GM12878 (cell line): ENCODE measurements at regions not wholly inside any gene's neighbourhood (a gene's known extent, or its start where the extent isn't known, plus 50 kb on each side); places are given as distances from the start of the nearest gene placed in this dataset.

Experiments
- CTCF ChIP-seq, 3 experiments: IDR thresholded peaks in 2 of 3; conservative IDR thresholded peaks in 1 of 3; 2 replicates each; pipeline ENCODE4 v1.5.1; 2011; ENCODE audit warnings: low read depth in 3 of 3, low read length in 3 of 3, mild to moderate bottlenecking in 3 of 3, control low read depth in 2 of 3, moderate library complexity in 2 of 3, inconsistent platforms in 1 of 3, mixed read lengths in 1 of 3; ENCODE audit not compliant: control insufficient read depth in 2 of 3, insufficient read depth in 1 of 3; ENCODE audit errors: extremely low read depth in 1 of 3
- RAD21 ChIP-seq: IDR thresholded peaks from 2 replicates; pipeline ENCODE4 v1.6.1; 2011; ENCODE audit warnings: mild to moderate bottlenecking, low read depth, low read length, moderate library complexity; ENCODE audit not compliant: insufficient read depth

GRCh38 chr2:228257379-228257778, 75.9 kb upstream of the SPHKAP start:
- TF ChIP-seq CTCF (IDR thresholded peaks at IDR 0.05 in 2 of 3, conservative IDR thresholded peaks at IDR 0.05 in 1 of 3; ENCODE audit: control insufficient read depth in 2 of 3, extremely low read depth in 1 of 3, insufficient read depth in 1 of 3, low read depth in 3 of 3, low read length in 3 of 3) (no peak), RAD21 (no peak)
